Brain microvascular endothelial cell (primary cell): ENCODE measurements at regions not wholly inside any gene's neighbourhood (a gene's known extent, or its start where the extent isn't known, plus 50 kb on each side); places are given as distances from the start of the nearest gene placed in this dataset.

ENCODE experiments used
- DNase-seq: peaks from one replicate; pipeline ENCODE4 v3.0.0-alpha.2; 2020
- H3K27ac ChIP-seq: fragments of 250-450 bp; sonication (Bioruptor Pico); 2 replicates; pipeline ENCODE4 v1.5.1; 2020; ENCODE audit warnings: mild to moderate bottlenecking, moderate library complexity
- H3K27me3 ChIP-seq: fragments of 250-450 bp; sonication (Bioruptor Pico); replicated peaks from 2 replicates; pipeline ENCODE4 v1.5.1; 2020; ENCODE audit warnings: mild to moderate bottlenecking
- H3K36me3 ChIP-seq: fragments of 250-450 bp; sonication (Bioruptor Pico); replicated peaks from 2 replicates; pipeline ENCODE4 v1.5.1; 2020; ENCODE audit warnings: mild to moderate bottlenecking
- H3K4me3 ChIP-seq: 2 replicates; pipeline ENCODE4 v1.5.1; 2011; ENCODE audit warnings: low read depth, mild to moderate bottlenecking, control low read depth, low read length, moderate library complexity
- in situ Hi-C: cut with HindIII; loops from 2 replicates; pipeline ENCODE4 v1.10.0; 2017; ENCODE audit warnings: low sequenced_read_pairs, low pct_ligation_motif_present
- TF ChIP-seq, protein P1 (sequence below): IDR thresholded peaks from 2 replicates; pipeline ENCODE4 v1.5.1; 2011; ENCODE audit warnings: low read depth, mild to moderate bottlenecking, moderate library complexity, low read length, control low read depth, inconsistent platforms; ENCODE audit errors: missing control alignments

GRCh38 chr5:125559296-125559695, 812.9 kb upstream of the ZNF608 start:
- in situ Hi-C loops, result no loop called here
- TF ChIP-seq, protein P1, sequence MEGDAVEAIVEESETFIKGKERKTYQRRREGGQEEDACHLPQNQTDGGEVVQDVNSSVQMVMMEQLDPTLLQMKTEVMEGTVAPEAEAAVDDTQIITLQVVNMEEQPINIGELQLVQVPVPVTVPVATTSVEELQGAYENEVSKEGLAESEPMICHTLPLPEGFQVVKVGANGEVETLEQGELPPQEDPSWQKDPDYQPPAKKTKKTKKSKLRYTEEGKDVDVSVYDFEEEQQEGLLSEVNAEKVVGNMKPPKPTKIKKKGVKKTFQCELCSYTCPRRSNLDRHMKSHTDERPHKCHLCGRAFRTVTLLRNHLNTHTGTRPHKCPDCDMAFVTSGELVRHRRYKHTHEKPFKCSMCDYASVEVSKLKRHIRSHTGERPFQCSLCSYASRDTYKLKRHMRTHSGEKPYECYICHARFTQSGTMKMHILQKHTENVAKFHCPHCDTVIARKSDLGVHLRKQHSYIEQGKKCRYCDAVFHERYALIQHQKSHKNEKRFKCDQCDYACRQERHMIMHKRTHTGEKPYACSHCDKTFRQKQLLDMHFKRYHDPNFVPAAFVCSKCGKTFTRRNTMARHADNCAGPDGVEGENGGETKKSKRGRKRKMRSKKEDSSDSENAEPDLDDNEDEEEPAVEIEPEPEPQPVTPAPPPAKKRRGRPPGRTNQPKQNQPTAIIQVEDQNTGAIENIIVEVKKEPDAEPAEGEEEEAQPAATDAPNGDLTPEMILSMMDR, result no peak
- peak overlapping the region; percentile 10 for H3K27ac ChIP-seq
- H3K4me3 ChIP-seq, result no peak overlapping the region
- H3K36me3 ChIP-seq, result no peaks in the 10 kb centered on the region
- peak; percentile 96 for DNase-seq
- no peaks in the 10 kb centered on the region for H3K27me3 ChIP-seq

GRCh38 chr5:125560476-125561225, 814.2 kb upstream of the ZNF608 start:
- Histone ChIP-seq H3K27ac (peak overlapping the region; percentile 76), H3K27me3 (no peaks in the 10 kb centered on the region), H3K36me3 (no peaks in the 10 kb centered on the region), H3K4me3 (no peak overlapping the region)
- DNase-seq, result no peak
- in situ Hi-C loops, result no loop called here
- TF ChIP-seq, protein P1, result no peak

DNA sequence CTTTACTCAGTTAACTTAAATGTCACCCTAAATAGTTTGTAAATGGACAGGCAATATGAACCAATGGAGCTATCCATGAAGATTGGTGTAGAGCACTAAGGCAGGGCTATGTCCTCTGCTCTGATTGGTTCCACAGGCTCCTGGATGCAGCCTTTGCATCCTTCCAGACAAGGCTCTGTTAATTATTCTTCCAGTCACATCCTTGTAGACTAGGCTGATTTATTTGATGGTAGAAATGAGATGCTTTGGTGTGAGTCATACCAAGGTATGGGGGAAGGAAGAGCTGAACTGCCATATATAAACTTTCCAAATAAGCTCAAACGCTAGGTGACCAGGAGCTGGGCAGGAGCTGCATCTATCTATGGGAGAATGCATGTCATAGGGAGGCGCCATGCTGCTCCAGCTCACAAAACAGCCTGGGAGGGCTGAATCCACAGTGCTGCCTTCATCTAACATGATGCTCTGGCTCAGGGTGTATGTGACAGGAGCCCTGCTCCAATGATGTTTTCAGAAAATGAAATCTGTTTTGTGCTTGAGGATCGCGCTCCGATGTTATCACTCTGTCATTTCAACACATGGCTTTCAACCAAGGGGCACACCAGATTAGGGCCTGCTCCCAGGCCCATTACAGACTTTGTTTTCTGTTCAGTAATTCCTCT, 818.0 kb upstream of the ZNF608 start:
- H3K4me3 ChIP-seq, result no peak overlapping the region
- DNase-seq, result no peak
- no peak overlapping the region for H3K27ac ChIP-seq
- TF ChIP-seq, protein P1, result no peak
- in situ Hi-C loops, result no loop called here
- no peaks in the 10 kb centered on the region for H3K27me3 ChIP-seq
- H3K36me3 ChIP-seq, result no peaks in the 10 kb centered on the region

DNA sequence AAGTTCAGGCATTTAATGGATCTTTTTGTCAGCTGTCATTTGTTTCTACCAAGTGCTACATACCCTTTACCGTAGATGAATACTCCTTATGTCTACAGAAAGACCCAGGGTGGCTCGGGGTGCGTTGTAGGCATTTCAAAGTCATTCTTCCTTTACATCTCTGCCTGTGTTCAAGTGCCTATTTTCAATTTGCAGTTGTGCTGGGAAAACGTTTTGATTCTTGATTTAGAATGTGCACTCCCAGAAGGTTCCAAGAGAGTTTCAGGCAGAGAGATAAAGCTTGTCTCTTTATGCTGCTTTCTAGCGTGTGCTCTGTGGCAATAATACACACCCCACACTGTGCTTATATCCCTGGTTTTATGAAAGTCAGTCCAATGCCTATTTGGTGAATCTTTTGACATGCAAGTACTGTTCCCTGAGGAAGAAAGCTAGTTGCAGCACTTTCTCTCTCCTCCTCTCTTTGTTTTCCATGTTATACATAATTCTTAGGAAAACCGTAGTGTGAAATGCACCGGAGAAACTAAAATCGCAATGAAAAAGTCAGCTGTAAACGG, 828.1 kb upstream of the ZNF608 start:
- TF ChIP-seq, protein P1, result no peak
- in situ Hi-C loops, result no loop called here
- Histone ChIP-seq H3K36me3 (no peaks in the 10 kb centered on the region), H3K27me3 (no peaks in the 10 kb centered on the region), H3K4me3 (no peak overlapping the region), H3K27ac (no peak overlapping the region)
- DNase-seq, result no peak

DNA sequence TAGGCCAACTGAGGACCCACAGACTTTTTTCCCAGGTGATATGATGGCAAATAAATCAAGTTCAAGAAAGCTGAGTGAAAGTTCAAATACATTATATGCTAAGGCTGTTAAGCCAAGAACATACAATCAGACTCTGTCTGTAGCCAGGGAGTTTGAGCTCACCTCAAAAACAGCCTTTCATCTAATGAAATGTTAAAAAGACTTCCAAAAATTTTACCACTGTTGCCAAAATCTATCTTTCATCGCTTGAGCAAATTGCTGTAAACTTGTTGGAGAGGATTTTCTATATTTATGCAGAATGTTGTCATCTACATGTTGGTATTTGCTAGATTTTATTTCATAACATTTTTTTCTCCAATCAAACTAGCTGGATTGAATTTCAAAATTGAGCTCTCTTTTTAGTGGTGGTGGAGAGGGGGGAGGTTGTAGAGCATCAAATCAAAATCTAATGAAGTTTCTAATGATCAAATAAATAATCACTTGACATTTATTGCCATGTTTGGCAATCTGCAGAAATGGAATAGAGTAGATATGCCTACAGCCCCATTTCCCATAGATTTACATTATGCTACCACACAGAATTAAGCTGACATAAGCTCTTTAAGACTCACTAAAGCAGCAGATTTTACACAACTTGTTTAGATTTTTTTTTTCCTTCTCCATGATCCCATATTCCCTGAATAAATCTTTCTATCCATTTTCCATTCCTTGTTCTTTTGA, 828.9 kb upstream of the ZNF608 start:
- DNase-seq, result no peak
- no peak overlapping the region for H3K27ac ChIP-seq
- no peak overlapping the region for H3K4me3 ChIP-seq
- no peaks in the 10 kb centered on the region for H3K27me3 ChIP-seq
- TF ChIP-seq, protein P1, result no peak
- in situ Hi-C loops, result no loop called here
- no peaks in the 10 kb centered on the region for H3K36me3 ChIP-seq
